Neural progenitor cell (in vitro differentiated cells): ENCODE measurements at regions not wholly inside any gene's neighbourhood (a gene's known extent, or its start where the extent isn't known, plus 50 kb on each side); places are given as distances from the start of the nearest gene placed in this dataset.

Source experiments
- DNase-seq: peaks from one replicate; pipeline ENCODE4 v3.0.0-alpha.2; 2016; ENCODE audit warnings: low spot score
- H2AFZ ChIP-seq: fragments of 200-600 bp; sonication (generic); replicated peaks from 2 replicates; pipeline ENCODE4 v1.6.1; 2016; ENCODE audit warnings: antibody characterized with exemption
- H3F3A ChIP-seq: fragments of 200-600 bp; sonication (generic); 2 replicates; pipeline ENCODE4 v1.6.1; 2016; ENCODE audit warnings: antibody characterized with exemption, low read depth
- H3K27ac ChIP-seq: fragments of 200-600 bp; sonication (generic); 2 replicates; pipeline ENCODE4 v1.5.1; 2016; ENCODE audit warnings: mild to moderate bottlenecking
- H3K27me3 ChIP-seq: fragments of 200-600 bp; sonication (generic); 2 replicates; pipeline ENCODE4 v1.6.1; 2016; ENCODE audit warnings: mild to moderate bottlenecking, moderate library complexity
- H3K36me3 ChIP-seq: fragments of 200-600 bp; sonication (generic); 2 replicates; pipeline ENCODE4 v1.5.1; 2016
- H3K4me1 ChIP-seq: fragments of 200-600 bp; sonication (generic); 2 replicates; pipeline ENCODE4 v1.6.1; 2016; ENCODE audit warnings: mixed run types
- H3K4me2 ChIP-seq: fragments of 200-600 bp; sonication (generic); 2 replicates; pipeline ENCODE4 v1.6.1; 2016
- H3K4me3 ChIP-seq: fragments of 200-600 bp; sonication (generic); 2 replicates; pipeline ENCODE4 v1.5.1; 2016
- H3K79me2 ChIP-seq: fragments of 200-600 bp; sonication (generic); 2 replicates; pipeline ENCODE4 v1.6.1; 2016; ENCODE audit warnings: low read depth
- H3K9ac ChIP-seq: fragments of 200-600 bp; sonication (generic); 2 replicates; pipeline ENCODE4 v1.6.1; 2016
- H3K9me3 ChIP-seq: fragments of 200-600 bp; sonication (generic); 2 replicates; pipeline ENCODE4 v1.5.1; 2016; ENCODE audit warnings: low read depth
- H4K20me1 ChIP-seq: fragments of 200-600 bp; sonication (generic); 2 replicates; pipeline ENCODE4 v1.6.1; 2016; ENCODE audit warnings: low read depth
- H3K27ac Mint-ChIP-seq: 3 replicates; pipeline ENCODE4 v1.8.0; 2021; ENCODE audit warnings: mixed read lengths
- H3K27me3 Mint-ChIP-seq: 2 replicates; pipeline ENCODE4 v1.8.0; 2022; ENCODE audit warnings: low read depth, mild to moderate bottlenecking, inconsistent platforms, moderate library complexity, mixed read lengths; ENCODE audit not compliant: insufficient read depth
- H3K36me3 Mint-ChIP-seq: 3 replicates; pipeline ENCODE4 v1.8.0; 2021; ENCODE audit warnings: mixed read lengths
- H3K4me1 Mint-ChIP-seq: 3 replicates; pipeline ENCODE4 v1.8.0; 2021; ENCODE audit warnings: mixed read lengths
- H3K4me3 Mint-ChIP-seq: 3 replicates; pipeline ENCODE4 v1.8.0; 2021; ENCODE audit warnings: mild to moderate bottlenecking, moderate library complexity, mixed read lengths
- H3K9me3 Mint-ChIP-seq: 3 replicates; pipeline ENCODE4 v1.8.0; 2020; ENCODE audit warnings: mixed read lengths
- CTCF ChIP-seq: fragments of 200-600 bp; sonication (generic); IDR thresholded peaks from 2 replicates; pipeline ENCODE4 v1.5.1; 2017; ENCODE audit warnings: antibody characterized with exemption, mild to moderate bottlenecking
- EZH2 ChIP-seq: fragments of 200-600 bp; sonication (generic); IDR thresholded peaks from 2 replicates; pipeline ENCODE4 v1.6.1; 2017; ENCODE audit warnings: antibody characterized with exemption, mild to moderate bottlenecking, moderate library complexity
- EZH2phosphoT487 ChIP-seq: fragments of 200-600 bp; sonication (generic); IDR thresholded peaks from 2 replicates; pipeline ENCODE4 v1.6.1; 2017; ENCODE audit warnings: antibody characterized with exemption

DNA sequence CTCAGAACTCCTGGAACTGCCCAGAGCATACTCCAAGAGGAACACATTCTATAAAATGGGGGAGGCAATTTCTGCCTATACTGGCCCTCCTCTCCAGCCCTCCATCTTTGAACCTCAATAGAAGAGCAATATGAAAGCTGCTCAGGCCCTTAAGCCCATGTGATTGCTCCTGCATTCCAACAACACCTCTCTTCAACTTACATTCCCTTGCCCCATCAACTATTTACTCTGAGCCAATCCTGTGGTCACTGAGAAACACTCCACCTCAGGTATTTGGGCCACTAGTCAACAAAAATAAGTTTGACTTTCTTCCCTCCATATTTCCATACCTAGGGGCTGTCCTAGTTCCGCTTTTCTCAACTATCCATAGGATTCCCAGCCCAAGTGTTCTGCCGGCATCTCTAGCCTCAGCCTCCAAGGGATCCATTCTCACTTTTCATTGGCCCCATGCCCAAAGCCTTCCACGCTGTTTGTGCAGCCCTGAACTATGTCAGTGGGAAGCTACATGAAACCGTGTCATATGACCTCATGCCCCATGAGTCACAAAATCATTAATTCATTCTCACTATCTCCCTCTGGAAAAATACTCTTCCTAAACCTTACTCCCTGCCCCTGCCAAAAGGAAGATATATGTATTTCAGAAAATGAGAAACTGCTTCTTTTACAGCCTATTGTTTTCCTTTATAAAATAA lies 61.6 kb downstream of the GJD2 start:
- Histone ChIP-seq H2AFZ (no peak overlapping the region), H3K9ac (no peak overlapping the region), H3F3A (no peaks in the 10 kb centered on the region), H4K20me1 (no peaks in the 10 kb centered on the region), H3K9me3 (no peaks in the 10 kb centered on the region), H3K27me3 (no peaks in the 10 kb centered on the region), H3K79me2 (no peaks in the 10 kb centered on the region), H3K36me3 (no peaks in the 10 kb centered on the region), H3K4me2 (no peak overlapping the region), H3K4me3 (no peak overlapping the region), H3K4me1 (no peaks in the 10 kb centered on the region), H3K27ac (no peak overlapping the region)
- peaks cover 2% of the 10 kb centered on the region for H3K9me3 Mint-ChIP-seq
- peaks cover 2% of the 10 kb centered on the region for H3K27me3 Mint-ChIP-seq
- TF ChIP-seq CTCF (no peak), EZH2 (no peak), EZH2phosphoT487 (no peak)
- no peak overlapping the region for H3K27ac Mint-ChIP-seq
- H3K36me3 Mint-ChIP-seq: no peaks in the 10 kb centered on the region
- no peak for DNase-seq
- H3K4me3 Mint-ChIP-seq: no peak overlapping the region
- no peaks in the 10 kb centered on the region for H3K4me1 Mint-ChIP-seq

GRCh38 chr15:34691034-34691433 lies 63.8 kb downstream of the GJD2 start:
- no peak for TF ChIP-seq CTCF
- no peak for TF ChIP-seq EZH2
- TF ChIP-seq EZH2phosphoT487: no peak
- H3K9me3 Mint-ChIP-seq: peaks cover 2% of the 10 kb centered on the region
- no peak overlapping the region for H2AFZ ChIP-seq
- H4K20me1 ChIP-seq: no peaks in the 10 kb centered on the region
- H3K36me3 ChIP-seq: no peaks in the 10 kb centered on the region
- H3K79me2 ChIP-seq: no peaks in the 10 kb centered on the region
- peaks cover 2% of the 10 kb centered on the region for H3K27me3 Mint-ChIP-seq
- H3K27me3 ChIP-seq: no peaks in the 10 kb centered on the region
- H3K4me2 ChIP-seq: no peak overlapping the region
- no peaks in the 10 kb centered on the region for H3K4me1 ChIP-seq
- no peak overlapping the region for H3K9ac ChIP-seq
- no peak overlapping the region for H3K27ac Mint-ChIP-seq
- H3K36me3 Mint-ChIP-seq: no peaks in the 10 kb centered on the region
- H3K9me3 ChIP-seq: no peaks in the 10 kb centered on the region
- no peaks in the 10 kb centered on the region for H3F3A ChIP-seq
- H3K27ac ChIP-seq: no peak overlapping the region
- H3K4me3 ChIP-seq: no peak overlapping the region
- no peak overlapping the region for H3K4me3 Mint-ChIP-seq
- DNase-seq: no peak
- H3K4me1 Mint-ChIP-seq: no peaks in the 10 kb centered on the region

DNA sequence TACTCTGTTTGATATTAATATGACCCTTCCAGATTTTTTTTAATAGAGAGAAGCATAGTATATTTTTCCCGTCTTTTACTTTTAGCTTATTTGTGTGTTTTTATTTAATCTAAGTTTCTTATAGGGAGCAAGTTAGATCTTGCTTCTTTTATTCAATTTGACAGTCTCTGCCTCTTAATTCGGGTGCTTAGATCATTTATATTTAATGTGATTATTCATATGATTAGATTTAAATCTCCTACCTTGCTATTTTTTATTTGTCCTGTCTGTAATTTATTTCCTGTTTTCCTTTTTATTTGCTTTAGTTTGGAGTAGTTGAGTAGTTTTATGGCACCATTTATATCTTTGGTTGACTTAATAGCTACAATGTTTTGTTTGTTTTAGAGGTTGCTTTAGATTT lies 66.1 kb downstream of the GJD2 start:
- Histone ChIP-seq H3F3A (no peaks in the 10 kb centered on the region), H3K79me2 (no peaks in the 10 kb centered on the region), H3K4me1 (no peaks in the 10 kb centered on the region), H3K4me3 (no peak overlapping the region), H3K27me3 (no peaks in the 10 kb centered on the region), H3K4me2 (no peak overlapping the region), H2AFZ (no peak overlapping the region), H3K27ac (no peak overlapping the region), H3K36me3 (no peaks in the 10 kb centered on the region), H4K20me1 (no peaks in the 10 kb centered on the region), H3K9ac (no peak overlapping the region), H3K9me3 (no peaks in the 10 kb centered on the region)
- peaks cover 2% of the 10 kb centered on the region for H3K9me3 Mint-ChIP-seq
- H3K27me3 Mint-ChIP-seq: peaks cover 2% of the 10 kb centered on the region
- H3K36me3 Mint-ChIP-seq: no peaks in the 10 kb centered on the region
- H3K4me3 Mint-ChIP-seq: no peak overlapping the region
- no peak overlapping the region for H3K27ac Mint-ChIP-seq
- no peak for TF ChIP-seq EZH2phosphoT487
- TF ChIP-seq CTCF: no peak
- TF ChIP-seq EZH2: no peak
- no peaks in the 10 kb centered on the region for H3K4me1 Mint-ChIP-seq
- no peak for DNase-seq
